OCI-LY3 (cell line): ENCODE measurements at regions not wholly inside any gene's neighbourhood (a gene's known extent, or its start where the extent isn't known, plus 50 kb on each side); places are given as distances from the start of the nearest gene placed in this dataset.

Source experiments
- CTCF ChIP-seq: fragments of 200-600, 300-600 bp; sonication (generic); IDR thresholded peaks from 2 replicates; pipeline ENCODE4 v1.5.1; 2014; ENCODE audit warnings: antibody characterized with exemption, low read length, low read depth
- EZH2phosphoT487 ChIP-seq: fragments of 200-600 bp; shearing (Covaris generic); IDR thresholded peaks from 2 replicates; pipeline ENCODE4 v1.6.1; 2018; ENCODE audit warnings: antibody characterized with exemption, mixed run types, low read depth

GRCh38 chr6:13874191-13874549 lies 50.6 kb upstream of the RNF182 start:
- no peak for TF ChIP-seq CTCF
- TF ChIP-seq EZH2phosphoT487, result no peak
